GM23248 (cell line): ENCODE measurements at regions not wholly inside any gene's neighbourhood (a gene's known extent, or its start where the extent isn't known, plus 50 kb on each side); places are given as distances from the start of the nearest gene placed in this dataset.

Source experiments
- EZH2 ChIP-seq: fragments of 200-600 bp; sonication (generic); IDR thresholded peaks from 2 replicates; pipeline ENCODE4 v1.6.1; 2018; ENCODE audit warnings: antibody characterized with exemption, mild to moderate bottlenecking; ENCODE audit not compliant: insufficient read depth, poor library complexity, severe bottlenecking
- EZH2phosphoT487 ChIP-seq: fragments of 200-600 bp; sonication (generic); IDR thresholded peaks from 2 replicates; pipeline ENCODE4 v1.6.1; 2018; ENCODE audit warnings: antibody characterized with exemption, moderate library complexity, mild to moderate bottlenecking, low read depth; ENCODE audit not compliant: insufficient read depth

- TF ChIP-seq EZH2 (no peak), EZH2phosphoT487 (no peak)
Observed at GRCh38 chr6:76466286-76466685, 393.8 kb upstream of the IMPG1 start.
